GM18502 (cell line): ENCODE measurements at regions not wholly inside any gene's neighbourhood (a gene's known extent, or its start where the extent isn't known, plus 50 kb on each side); places are given as distances from the start of the nearest gene placed in this dataset.
"Not testable (repeated sequence)": the region's sequence is repeated elsewhere in the genome, so short reads cannot be mapped to it uniquely, and the experiment has no call there.

Source experiments
- ATAC-seq: cut with Tn5 transposase; IDR thresholded peaks from one replicate; pipeline ENCODE4 v1.9.1; 2021; ENCODE audit warnings: mild to moderate bottlenecking; ENCODE audit not compliant: unreplicated experiment, poor library complexity

- no peak for ATAC-seq
These were observed 576.9 kb upstream of the NECTIN3 start for GRCh38 chr3:110494728-110495127.

DNA sequence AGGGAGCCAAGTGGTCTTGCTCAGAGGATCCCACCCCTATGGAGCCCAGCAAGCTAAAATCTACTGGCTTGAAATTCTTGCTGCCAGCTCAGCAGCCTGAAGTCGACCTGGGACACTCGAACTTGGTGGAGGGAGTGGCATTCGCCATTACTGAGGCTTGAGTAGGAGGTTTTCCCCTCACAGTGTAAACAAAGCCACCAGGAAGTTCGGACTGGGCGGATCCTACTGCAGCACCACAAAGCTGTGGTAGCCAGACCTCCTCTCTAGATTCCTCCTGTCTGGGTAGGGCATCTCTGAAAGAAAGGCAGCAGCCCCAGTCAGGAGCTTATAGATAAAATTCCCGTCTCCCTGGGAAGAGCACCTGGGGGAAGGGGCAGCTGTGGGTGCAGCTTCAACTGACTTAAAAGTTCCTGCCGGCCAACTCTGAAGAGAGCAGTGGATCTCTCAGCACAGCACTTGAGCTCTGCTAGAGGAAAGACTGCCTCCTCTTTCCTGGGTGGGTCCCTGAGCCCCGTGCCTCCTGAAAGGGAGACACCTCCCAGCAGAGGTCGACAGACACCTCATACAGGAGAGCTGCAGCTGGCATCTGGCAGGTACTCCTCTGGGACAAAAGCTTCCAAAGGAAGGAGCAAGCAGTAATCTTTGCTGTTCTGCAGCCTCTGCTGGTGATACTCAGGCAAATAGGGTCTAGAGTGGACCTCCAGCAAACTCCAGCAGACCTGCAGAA lies 576.3 kb upstream of the NECTIN3 start:
- no peak for ATAC-seq

DNA sequence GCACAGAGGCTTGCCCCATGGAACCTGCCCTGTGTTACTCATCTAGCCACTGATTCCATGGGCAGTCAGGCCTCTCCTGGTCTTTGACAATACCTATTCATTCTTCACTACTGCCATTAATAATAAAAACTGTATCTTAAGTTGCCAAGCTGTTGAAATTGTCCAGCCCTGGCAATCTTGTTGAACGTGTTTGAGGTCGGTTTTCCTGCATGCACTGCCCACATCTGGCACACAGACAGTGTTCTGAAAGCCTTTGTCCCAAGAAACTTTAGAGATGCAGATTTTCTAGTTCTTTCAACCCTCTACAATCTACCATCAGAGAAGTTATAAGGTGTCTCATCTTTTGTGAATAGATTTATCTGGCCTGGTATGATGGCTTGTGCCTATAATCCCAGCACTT lies 567.2 kb upstream of the NECTIN3 start:
- no peak for ATAC-seq

DNA sequence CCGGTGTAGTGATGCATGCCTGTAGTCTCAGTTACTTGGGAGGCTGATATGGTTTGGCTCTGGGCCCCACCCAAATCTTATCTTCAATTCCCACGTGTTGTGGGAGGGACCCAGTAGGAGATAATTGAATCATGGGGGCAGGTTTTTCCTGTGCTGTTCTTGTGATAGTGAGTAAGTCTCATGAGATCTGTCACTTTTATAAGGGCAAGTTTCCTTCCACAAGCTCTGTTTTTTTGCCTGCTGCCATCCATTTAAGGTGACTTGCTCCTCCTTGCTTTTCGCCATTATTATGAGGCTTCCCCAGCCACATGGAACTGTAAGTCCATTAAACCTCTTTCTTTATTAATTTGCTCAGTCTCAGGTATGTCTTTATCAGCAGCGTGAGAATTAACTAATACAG lies 566.7 kb upstream of the NECTIN3 start:
- no peak for ATAC-seq

DNA sequence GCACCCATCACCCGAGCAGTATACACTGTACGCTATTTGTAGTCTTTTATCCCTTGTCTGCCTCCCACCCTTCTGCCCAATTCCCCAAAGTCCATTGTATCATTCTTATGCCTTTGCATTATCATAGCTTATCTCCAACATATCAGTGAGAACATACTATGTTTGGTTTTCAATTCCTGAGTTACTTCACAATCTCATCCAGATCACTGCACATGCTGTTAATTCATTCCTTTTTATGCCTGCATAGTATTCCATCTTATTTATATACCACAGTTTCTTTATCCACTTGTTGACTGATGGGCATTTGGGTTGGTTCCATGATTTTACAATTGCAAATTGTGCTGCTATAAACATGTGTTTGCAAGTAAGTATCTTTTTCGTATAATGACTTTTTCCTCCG lies 564.7 kb upstream of the NECTIN3 start:
- no peak for ATAC-seq

- not testable (repeated sequence) for ATAC-seq
These were observed 564.0 kb upstream of the NECTIN3 start for GRCh38 chr3:110507570-110507969.

DNA sequence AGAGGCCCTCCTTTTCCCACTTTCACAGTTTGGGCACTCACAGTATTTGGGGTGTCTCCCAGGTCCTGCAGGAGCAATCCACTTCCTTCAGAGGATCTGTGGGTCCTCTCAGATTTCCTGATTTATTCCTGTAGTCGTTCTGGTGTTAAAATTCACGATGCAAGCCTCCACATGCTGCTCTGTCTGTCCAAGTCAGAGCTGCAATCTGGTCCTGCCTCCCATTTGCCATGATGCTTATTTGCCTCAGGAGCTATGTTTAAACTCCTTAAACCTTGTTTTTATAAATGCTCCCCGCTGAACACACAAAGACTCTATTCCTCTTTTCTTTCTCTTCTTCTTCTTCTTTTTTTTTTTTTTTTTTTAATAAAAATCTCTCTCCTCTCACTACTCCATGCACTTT lies 558.7 kb upstream of the NECTIN3 start:
- ATAC-seq = no peak

GRCh38 chr3:110518031-110518430 lies 553.6 kb upstream of the NECTIN3 start:
- ATAC-seq = no peak

DNA sequence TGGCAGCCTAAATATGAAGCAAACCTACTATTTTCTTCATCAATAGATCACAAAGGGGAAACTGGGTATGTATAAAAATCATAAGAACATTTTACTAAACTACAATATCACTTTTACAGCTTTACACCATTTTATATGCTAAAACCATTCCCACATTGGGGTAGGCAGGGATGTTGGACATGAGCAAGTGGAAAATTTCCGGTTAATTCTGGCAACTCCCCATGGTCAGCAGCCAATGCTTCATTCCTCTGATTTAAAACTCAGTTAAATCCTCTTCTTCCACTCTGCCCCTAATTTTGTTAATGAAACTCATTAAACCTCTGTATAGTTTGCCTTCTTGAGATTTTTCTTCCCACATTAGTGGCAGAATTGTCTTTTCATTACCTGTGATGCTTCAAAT lies 552.5 kb upstream of the NECTIN3 start:
- ATAC-seq = no peak

DNA sequence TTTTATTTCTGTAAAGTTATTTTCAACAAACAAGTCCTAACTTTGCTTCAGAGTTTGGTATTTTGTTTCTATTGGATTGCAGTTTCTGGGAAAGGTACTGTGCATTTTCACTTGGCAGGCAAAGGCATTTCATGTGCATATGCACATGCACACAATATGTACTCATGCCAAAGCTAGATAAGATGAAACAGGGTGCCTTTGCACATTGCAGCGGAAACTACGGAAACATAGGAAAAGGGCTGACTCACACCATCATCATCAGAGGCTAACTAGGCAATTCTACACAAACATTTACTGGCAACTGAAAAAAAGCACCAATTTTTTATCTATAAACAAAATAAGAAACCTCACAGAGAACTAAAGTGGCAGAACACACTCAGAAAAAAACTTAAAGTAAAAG lies 550.6 kb upstream of the NECTIN3 start:
- ATAC-seq = no peak

GRCh38 chr3:110525558-110526064 lies 546.0 kb upstream of the NECTIN3 start:
- ATAC-seq = not testable (repeated sequence)

- ATAC-seq = no peak
These were observed 544.6 kb upstream of the NECTIN3 start for GRCh38 chr3:110526777-110527727.

DNA sequence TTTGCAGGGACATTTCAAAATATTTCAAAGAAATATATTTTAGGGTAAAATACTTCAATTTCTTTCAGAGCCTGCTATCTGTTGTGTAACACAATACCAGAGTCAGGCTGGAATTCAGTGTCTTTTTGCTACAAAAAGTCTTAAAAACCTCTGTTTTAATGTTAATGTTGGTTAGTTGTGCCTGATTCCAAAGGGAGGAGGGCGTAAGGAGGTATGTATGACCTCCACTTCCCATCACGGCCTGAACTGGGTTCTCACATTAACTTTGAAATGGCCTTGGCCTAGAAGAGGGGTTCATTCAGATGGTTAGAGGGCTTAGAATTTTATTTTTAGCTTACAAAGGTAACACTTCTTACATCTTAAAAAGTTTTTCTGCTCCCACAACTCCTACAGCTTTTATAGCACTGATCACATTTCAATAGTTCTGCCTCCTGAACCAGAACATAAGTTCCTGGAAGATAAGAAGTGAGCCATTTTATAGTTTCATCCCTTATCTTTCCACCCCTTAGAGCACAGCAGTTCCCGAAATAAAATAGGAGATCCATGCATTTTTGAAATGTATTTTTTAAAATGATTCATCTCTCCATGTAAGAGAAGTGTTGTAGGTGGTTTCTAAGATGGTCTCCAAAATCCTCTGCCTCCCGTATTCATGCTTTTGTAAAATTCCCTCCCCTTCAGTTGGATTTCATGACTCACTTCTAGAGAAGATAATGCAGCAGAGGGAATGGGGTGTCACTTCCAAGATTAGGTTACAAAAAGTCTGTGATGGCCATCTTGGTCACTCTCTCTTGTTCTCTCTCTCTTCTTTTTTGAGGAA lies 543.1 kb upstream of the NECTIN3 start:
- no peak for ATAC-seq

- ATAC-seq = no peak
These were observed 540.7 kb upstream of the NECTIN3 start for GRCh38 chr3:110530902-110531301.

- no peak for ATAC-seq
These were observed 538.5 kb upstream of the NECTIN3 start for GRCh38 chr3:110533089-110533488.

DNA sequence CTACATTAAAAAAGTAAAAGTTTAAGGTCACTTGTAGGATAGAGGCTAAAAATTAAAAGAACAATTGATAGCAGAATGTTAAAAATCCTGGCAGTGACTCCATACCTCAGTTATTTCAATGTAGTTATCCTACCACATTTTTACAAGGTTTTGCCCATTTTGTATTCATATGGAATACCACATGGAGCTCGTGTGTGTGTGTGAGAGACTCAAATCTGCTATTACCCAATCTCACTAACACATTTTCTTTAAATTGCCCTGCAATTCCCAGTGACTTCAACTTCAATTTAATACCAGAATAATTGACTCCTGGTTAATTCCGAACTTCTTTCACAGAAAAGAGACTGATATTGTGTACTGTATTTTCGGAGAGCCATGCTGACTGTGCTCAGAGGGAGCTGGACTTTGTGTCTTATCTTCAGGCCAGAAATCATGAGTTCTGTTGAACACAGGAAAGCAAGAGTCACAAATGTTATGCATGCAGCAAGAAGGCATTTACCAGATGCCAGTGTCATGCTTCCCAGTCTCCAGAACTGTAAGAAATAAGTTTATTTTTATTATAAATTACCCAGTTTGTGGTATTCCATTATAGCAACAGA lies 529.0 kb upstream of the NECTIN3 start:
- no peak for ATAC-seq

- ATAC-seq = no peak
These were observed 526.9 kb upstream of the NECTIN3 start for GRCh38 chr3:110544730-110545129.

DNA sequence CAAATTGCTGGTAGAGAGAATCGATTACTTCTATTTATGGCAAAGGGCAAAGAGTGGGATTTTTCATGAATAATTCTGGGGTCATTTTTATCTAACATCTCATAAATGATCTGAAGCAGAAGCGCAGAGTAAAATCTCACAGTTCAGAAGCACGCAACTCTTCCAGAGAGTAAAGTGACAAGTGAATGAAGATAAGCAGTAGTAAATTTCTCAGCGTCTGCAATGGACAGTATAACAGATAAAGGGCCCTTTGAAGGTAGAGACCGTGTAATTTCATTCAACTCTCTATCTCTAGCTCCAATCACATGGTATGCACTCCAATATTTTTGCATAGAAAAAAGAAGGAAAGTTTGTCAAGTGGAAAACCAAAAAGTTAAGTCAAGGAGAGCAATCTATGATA lies 521.1 kb upstream of the NECTIN3 start:
- no peak for ATAC-seq

DNA sequence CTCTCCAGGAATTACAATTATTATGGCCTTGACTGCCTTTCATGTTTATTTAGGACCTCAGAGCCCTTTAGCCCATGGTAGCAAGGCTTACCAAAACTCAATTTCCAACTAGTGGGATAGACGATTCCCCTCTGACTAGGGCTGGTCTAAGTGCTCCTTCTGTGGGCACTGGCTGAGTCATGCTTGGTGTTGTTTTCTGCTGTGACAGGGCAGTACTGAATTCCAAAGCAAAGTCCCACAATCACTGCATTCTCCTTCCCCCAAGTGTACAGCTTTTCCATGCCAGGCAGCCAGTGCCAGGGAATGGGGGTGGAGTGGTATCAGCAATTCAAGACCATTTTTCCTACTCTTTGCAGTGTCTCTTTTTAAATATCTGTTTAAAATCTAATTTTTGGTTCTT lies 509.0 kb upstream of the NECTIN3 start:
- no peak for ATAC-seq

GRCh38 chr3:110564674-110565073 lies 506.9 kb upstream of the NECTIN3 start:
- no peak for ATAC-seq
